HCT116 (cell line): ENCODE measurements at regions not wholly inside any gene's neighbourhood (a gene's known extent, or its start where the extent isn't known, plus 50 kb on each side); places are given as distances from the start of the nearest gene placed in this dataset.

Source experiments
- CTCF ChIP-seq, 3 experiments: fragments of 200-600 bp in 1 of 3; sonication (generic) in 1 of 3; IDR thresholded peaks in 2 of 3; conservative IDR thresholded peaks in 1 of 3; 2 replicates each; pipeline ENCODE4 v1.5.1; 2012 to 2017; ENCODE audit warnings: low read depth in 2 of 3, low read length in 2 of 3, antibody characterized with exemption in 1 of 3, borderline replicate concordance in 1 of 3, control low read depth in 1 of 3, mild to moderate bottlenecking in 1 of 3, mixed read lengths in 1 of 3, mixed run types in 1 of 3, moderate library complexity in 1 of 3; ENCODE audit not compliant: insufficient read depth in 1 of 3
- EZH2 ChIP-seq: fragments of 200-600 bp; sonication (generic); IDR thresholded peaks from 2 replicates; pipeline ENCODE4 v1.6.1; 2017; ENCODE audit warnings: antibody characterized with exemption, mixed run types
- EZH2phosphoT487 ChIP-seq: fragments of 200-600 bp; IDR thresholded peaks from 2 replicates; pipeline ENCODE4 v1.6.1; 2018; ENCODE audit warnings: antibody characterized with exemption, borderline replicate concordance
- POLR2A ChIP-seq: IDR thresholded peaks from 2 replicates; pipeline ENCODE4 v1.7.0; 2011; ENCODE audit warnings: borderline replicate concordance; ENCODE audit not compliant: insufficient read depth, insufficient read length; ENCODE audit errors: extremely low read depth
- SIN3A ChIP-seq: IDR thresholded peaks from 2 replicates; pipeline ENCODE4 v1.6.1; 2012; ENCODE audit warnings: low read depth
- YY1 ChIP-seq: IDR thresholded peaks from 2 replicates; pipeline ENCODE4 v1.6.1; 2011; ENCODE audit warnings: low read length, low read depth, moderate library complexity, mild to moderate bottlenecking; ENCODE audit not compliant: insufficient replicate concordance; ENCODE audit errors: extremely low read depth
- ZBTB33 ChIP-seq: IDR thresholded peaks from 2 replicates; pipeline ENCODE4 v1.6.1; 2011; ENCODE audit warnings: mild to moderate bottlenecking, low read length, moderate library complexity; ENCODE audit not compliant: insufficient replicate concordance; ENCODE audit errors: extremely low read depth
- ZFX ChIP-seq: fragments of 450-650 bp; IDR thresholded peaks from 2 replicates; pipeline ENCODE4 v1.6.1; 2017

- TF ChIP-seq CTCF (IDR thresholded peaks at IDR 0.05 in 2 of 3, conservative IDR thresholded peaks at IDR 0.05 in 1 of 3; ENCODE audit: borderline replicate concordance in 1 of 3, insufficient read depth in 1 of 3, low read depth in 2 of 3, low read length in 2 of 3) (no peak), EZH2 (no peak), ZBTB33 (no peak), POLR2A (no peak), EZH2phosphoT487 (no peak), ZFX (no peak), SIN3A (no peak), YY1 (no peak)
These were observed 1445.7 kb downstream of the UQCRFS1 start for GRCh38 chr19:27767234-27767633.
